ENCODE measurements at regions not wholly inside any gene's neighbourhood (a gene's known extent, or its start where the extent isn't known, plus 50 kb on each side); places are given as distances from the start of the nearest gene placed in this dataset.
A peak's percentile ranks its signal among the peaks of the same experiment; 100 is the strongest.
"Not testable (repeated sequence)": the region's sequence is repeated elsewhere in the genome, so short reads cannot be mapped to it uniquely, and the experiment has no call there.

GRCh38 chr16:6837722-6838121, 494.9 kb upstream of the RBFOX1 start:
- no peak for DNase-seq

GRCh38 chr16:6836766-6837165, 495.9 kb upstream of the RBFOX1 start:
- no peak for DNase-seq

- no peak for DNase-seq
These were observed 496.7 kb upstream of the RBFOX1 start for GRCh38 chr16:6835941-6836340.

- no peak for DNase-seq
These were observed 497.1 kb upstream of the RBFOX1 start for GRCh38 chr16:6835516-6835915.

- no peak for DNase-seq
These were observed 504.0 kb upstream of the RBFOX1 start for GRCh38 chr16:6828690-6829089.

GRCh38 chr16:6827931-6828330, 504.7 kb upstream of the RBFOX1 start:
- no peak for DNase-seq

GRCh38 chr16:6827267-6827666, 505.4 kb upstream of the RBFOX1 start:
- DNase-seq, result no peak

GRCh38 chr16:6822041-6822440, 510.6 kb upstream of the RBFOX1 start:
- DNase-seq, result no peak

GRCh38 chr16:6804461-6804860, 528.2 kb upstream of the RBFOX1 start:
- no peak for DNase-seq

- DNase-seq, result no peak
These were observed 529.5 kb upstream of the RBFOX1 start for GRCh38 chr16:6803176-6803575.

GRCh38 chr16:6797223-6797622, 535.4 kb upstream of the RBFOX1 start:
- no peak for DNase-seq

- no peak for DNase-seq
These were observed 555.0 kb upstream of the RBFOX1 start for GRCh38 chr16:6777624-6778023.

GRCh38 chr16:6775712-6776111, 556.9 kb upstream of the RBFOX1 start:
- DNase-seq, result no peak

- no peak for DNase-seq
These were observed 560.7 kb upstream of the RBFOX1 start for GRCh38 chr16:6771956-6772355.

GRCh38 chr16:6753553-6753952, 579.1 kb upstream of the RBFOX1 start:
- no peak for DNase-seq

- DNase-seq, result no peak
These were observed 581.5 kb upstream of the RBFOX1 start for GRCh38 chr16:6751191-6751590.

GRCh38 chr16:6749698-6750097, 582.9 kb upstream of the RBFOX1 start:
- DNase-seq, result no peak

- not testable (repeated sequence) for DNase-seq
These were observed 596.3 kb upstream of the RBFOX1 start for GRCh38 chr16:6736302-6736701.

GRCh38 chr16:6735631-6736030, 597.0 kb upstream of the RBFOX1 start:
- DNase-seq, result no peak

- peak; percentile 45 for DNase-seq
These were observed 600.5 kb upstream of the RBFOX1 start for GRCh38 chr16:6732166-6732565.

GRCh38 chr16:6728381-6728780, 604.3 kb upstream of the RBFOX1 start:
- no peak for DNase-seq

- DNase-seq, result peak; percentile 7
These were observed 606.0 kb upstream of the RBFOX1 start for GRCh38 chr16:6726621-6727020.

- DNase-seq, result peak; percentile 4
These were observed 606.9 kb upstream of the RBFOX1 start for GRCh38 chr16:6725634-6726331.

- not testable (repeated sequence) for DNase-seq
These were observed 607.4 kb upstream of the RBFOX1 start for GRCh38 chr16:6725206-6725605.

- DNase-seq, result no peak
These were observed 609.9 kb upstream of the RBFOX1 start for GRCh38 chr16:6722786-6723185.
